Right renal cortex interstitium (tissue), 3 donors: ENCODE measurements at regions not wholly inside any gene's neighbourhood (a gene's known extent, or its start where the extent isn't known, plus 50 kb on each side); places are given as distances from the start of the nearest gene placed in this dataset.
A peak's percentile ranks its signal among the peaks of the same experiment; 100 is the strongest.

Experiments used
- DNase-seq, 3 donors: peaks; one replicate each; pipeline ENCODE4 v3.0.0-alpha.2; 2013; ENCODE audit warnings: low read depth in 3 of 3, low spot score in 2 of 3

GRCh38 chr16:49910541-49911071 lies 54.7 kb upstream of the ZNF423 start:
- no peak for DNase-seq

- DNase-seq, result no peak
Measured at GRCh38 chr16:49911430-49911829, 55.5 kb upstream of the ZNF423 start.

DNA sequence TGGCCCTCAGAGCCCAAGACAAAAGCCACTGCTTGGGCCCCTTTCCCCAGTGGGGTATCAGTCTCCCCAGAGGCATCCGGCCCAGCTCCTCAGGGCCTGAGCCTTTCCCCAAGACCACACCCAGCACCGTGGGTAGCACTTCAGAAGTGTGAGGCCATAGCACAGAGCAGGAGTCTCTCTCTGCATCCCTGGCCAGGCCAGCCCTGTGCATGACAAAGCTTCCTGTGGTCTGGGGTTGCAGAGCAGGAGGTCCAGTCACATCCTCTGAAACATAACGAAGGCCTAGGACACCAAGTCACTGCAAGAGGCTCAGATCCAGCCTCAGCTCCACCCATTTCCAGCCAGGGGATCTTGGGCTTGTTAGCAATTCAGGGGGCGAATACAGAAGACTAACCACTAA lies 56.8 kb upstream of the ZNF423 start:
- DNase-seq, result no peak

- DNase-seq, result no peak
Measured at GRCh38 chr16:49913720-49914119, 57.8 kb upstream of the ZNF423 start.

GRCh38 chr16:49914657-49915056 lies 58.7 kb upstream of the ZNF423 start:
- DNase-seq, result no peak

- no peak for DNase-seq
Measured at GRCh38 chr16:49918257-49918656, 62.3 kb upstream of the ZNF423 start.

DNA sequence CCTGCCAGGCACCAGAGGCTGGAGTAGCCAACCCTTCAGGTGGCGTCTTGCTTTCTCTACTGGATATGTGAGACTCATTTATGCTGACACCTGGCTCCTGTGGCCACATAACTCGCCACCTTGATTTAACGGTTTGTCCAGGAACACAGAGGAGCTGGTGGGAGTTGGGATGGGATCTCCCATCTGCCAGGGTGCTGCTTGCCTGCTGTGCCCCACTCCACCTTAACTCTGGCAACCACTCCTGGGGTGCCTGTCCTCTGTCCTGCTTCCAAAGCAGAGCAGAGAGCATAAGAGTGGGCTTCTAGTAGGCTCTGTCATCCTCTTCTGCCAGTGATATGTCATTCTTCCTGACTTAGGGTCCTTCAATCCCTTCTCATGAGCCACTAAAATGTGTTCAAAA lies 63.4 kb upstream of the ZNF423 start:
- no peak for DNase-seq

DNA sequence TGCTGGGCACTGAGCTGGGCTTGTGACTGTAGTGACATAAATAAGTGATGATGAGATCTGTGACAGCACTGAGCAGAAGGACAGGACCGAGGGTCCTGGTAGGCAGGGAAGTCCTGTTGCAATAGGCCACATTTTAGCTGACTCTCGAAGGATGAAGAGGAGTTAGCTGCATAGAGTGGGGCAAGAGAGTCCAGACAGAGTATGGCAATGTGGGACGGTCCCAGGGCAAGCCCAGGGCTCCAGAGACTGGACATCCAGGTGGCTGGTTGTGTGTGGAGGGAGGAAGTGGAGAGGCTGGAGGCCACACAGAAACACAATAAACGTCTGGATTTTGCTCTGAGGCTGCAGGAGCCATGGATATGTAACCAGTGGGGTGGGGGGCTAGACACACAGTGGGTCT lies 64.5 kb upstream of the ZNF423 start:
- DNase-seq, result no peak

- no peak for DNase-seq
Measured at GRCh38 chr16:49921106-49921505, 65.2 kb upstream of the ZNF423 start.

- DNase-seq, result peak in 2 of 3 donors; percentile 52 to 71
Measured at GRCh38 chr16:49921791-49922456, 66.0 kb upstream of the ZNF423 start.

DNA sequence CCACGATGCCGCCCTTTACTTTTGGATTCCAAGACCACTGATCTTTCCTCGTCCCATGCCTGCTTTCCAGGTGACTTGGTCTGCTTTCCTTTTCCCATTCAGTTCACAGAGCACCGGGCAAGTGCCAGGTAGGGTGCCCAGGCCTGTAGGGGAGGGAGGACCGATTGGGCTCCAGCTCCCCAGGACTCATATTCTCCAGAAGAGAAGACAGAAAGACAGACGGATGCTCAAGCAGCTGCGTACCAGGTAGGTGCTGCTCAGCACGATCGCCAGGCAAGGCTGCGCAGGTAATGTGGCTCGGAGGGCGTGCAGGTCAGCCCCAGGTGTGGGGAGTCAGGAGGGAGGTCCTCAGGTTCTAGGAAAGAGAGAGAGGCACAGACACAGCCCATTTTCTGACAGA lies 67.5 kb upstream of the ZNF423 start:
- DNase-seq, result no peak

DNA sequence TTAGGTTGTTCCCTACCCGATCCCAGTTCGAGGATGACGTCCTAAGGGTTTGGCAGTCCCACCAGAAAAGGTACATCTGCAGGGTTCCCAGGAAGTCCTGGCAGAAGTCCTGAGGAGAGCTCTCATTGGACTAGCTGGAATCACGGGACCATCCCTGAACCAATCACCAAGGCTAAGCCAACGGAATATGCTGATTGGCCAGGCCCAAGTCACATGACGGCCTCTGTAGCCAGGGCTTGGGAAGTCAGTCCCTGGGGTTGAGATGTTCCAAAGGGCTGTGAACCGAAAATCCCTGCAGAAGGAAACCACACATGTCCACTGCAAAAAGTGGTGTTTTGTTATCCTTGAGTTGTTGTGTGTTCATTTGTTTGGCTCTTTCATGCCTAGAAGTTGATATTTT lies 68.2 kb upstream of the ZNF423 start:
- no peak for DNase-seq

GRCh38 chr16:49926941-49927340 lies 71.0 kb upstream of the ZNF423 start:
- DNase-seq, result no peak

- DNase-seq, result no peak
Measured at GRCh38 chr16:49928176-49929041, 72.5 kb upstream of the ZNF423 start.

GRCh38 chr16:49929626-49930025 lies 73.7 kb upstream of the ZNF423 start:
- DNase-seq, result no peak

- no peak for DNase-seq
Measured at GRCh38 chr16:49930841-49931240, 74.9 kb upstream of the ZNF423 start.

- no peak for DNase-seq
Measured at GRCh38 chr16:49931266-49931665, 75.4 kb upstream of the ZNF423 start.

GRCh38 chr16:49931916-49932315 lies 76.0 kb upstream of the ZNF423 start:
- no peak for DNase-seq

DNA sequence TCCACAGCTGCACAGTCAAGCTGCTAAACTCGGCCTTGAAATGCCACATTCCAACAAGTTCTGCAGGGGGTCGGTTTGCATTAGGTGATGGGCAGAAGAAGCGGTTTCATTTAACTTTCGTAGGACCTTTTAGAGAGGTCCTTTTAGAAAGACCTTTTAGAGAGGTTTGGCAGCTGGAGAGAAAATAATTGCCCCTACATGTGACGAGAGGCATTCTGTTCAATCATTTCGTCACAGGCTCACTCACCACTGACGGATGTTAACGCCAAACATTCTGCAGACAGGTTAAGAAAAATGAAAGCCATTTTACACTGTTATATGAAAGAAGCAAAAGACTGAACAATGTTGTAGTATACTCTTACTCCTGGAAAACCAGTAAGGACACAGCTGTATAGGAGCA lies 76.5 kb upstream of the ZNF423 start:
- no peak for DNase-seq

GRCh38 chr16:49932946-49933345 lies 77.0 kb upstream of the ZNF423 start:
- no peak for DNase-seq

- no peak for DNase-seq
Measured at GRCh38 chr16:49936791-49937190, 80.9 kb upstream of the ZNF423 start.

DNA sequence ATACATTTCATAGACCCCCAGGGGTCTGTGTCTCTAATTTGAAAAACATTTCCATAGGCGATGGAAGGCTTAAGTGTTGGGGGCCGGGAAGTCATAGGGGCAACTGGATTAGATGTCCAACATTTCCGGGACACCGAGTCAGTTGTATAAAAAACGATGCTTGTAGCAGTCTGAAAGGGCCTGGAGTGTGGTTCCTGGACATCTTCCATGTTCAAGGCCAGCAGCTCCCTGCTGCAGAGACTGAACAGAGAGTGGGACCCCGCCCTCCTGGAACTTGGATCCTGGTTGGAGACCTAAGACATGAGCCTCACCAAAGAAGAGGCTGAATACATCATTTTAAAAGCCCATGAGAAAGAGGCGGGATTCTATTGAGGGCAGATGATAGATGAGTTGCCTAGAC lies 82.0 kb upstream of the ZNF423 start:
- DNase-seq, result no peak
